NCI-H526 treated with DMSO at 0.1 percent for 48 hours (cell line): ENCODE measurements at regions not wholly inside any gene's neighbourhood (a gene's known extent, or its start where the extent isn't known, plus 50 kb on each side); places are given as distances from the start of the nearest gene placed in this dataset.
"Not testable (repeated sequence)": the region's sequence is repeated elsewhere in the genome, so short reads cannot be mapped to it uniquely, and the experiment has no call there.

Experiments
- DNase-seq: peaks from one replicate; lab custom pipeline; 2025; lab: John Stamatoyannopoulos, UW

DNA sequence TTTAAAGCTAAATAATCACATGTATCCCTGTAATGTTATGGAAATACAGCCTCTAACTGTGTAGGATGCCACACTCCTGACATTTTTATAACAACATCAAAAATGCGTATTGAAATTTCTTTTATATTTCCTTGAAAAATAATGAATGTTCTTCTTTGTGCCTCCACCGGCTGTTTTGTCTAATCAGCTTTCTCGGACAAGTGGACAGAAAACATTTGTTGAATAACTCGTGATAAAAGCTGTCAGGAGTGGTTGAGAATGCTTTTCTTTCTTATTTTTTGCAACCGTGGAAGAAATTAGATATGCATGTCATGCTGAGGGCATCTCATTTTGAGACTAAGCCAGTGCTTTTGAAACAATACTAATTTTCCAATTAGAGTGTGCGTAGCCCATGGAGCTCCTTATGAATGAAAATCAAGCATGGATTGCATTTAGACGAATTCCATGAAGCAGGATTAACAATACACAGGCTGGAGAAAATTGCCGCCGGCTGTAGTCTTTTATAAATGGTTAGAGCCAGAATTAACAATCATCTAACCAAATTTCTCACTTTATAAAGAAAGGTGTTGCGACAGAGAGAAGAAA is 614.5 kb upstream of the LCORL start:
- DNase-seq, result no peak

DNA sequence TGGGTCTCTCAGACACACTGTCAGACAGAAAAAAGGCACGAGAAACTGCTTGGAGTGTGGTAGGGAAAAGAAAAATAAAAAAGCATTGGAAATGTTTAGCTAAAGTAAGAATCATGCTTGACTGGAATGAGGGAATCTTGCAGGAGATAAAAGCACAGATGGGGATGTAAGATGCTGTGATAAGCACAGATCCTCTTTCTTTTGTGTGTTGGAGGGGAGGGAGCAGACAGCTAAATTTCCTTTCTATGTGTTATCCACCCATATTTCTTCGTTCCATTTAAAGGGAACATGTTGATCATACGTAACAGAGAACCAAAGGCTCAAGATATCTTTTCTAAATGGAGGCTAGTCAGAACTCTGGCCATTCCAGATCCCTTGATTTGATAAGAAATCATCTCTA is 614.0 kb upstream of the LCORL start:
- DNase-seq, result no peak

GRCh38 chr4:18631586-18631985 is 610.0 kb upstream of the LCORL start:
- DNase-seq, result no peak

DNA sequence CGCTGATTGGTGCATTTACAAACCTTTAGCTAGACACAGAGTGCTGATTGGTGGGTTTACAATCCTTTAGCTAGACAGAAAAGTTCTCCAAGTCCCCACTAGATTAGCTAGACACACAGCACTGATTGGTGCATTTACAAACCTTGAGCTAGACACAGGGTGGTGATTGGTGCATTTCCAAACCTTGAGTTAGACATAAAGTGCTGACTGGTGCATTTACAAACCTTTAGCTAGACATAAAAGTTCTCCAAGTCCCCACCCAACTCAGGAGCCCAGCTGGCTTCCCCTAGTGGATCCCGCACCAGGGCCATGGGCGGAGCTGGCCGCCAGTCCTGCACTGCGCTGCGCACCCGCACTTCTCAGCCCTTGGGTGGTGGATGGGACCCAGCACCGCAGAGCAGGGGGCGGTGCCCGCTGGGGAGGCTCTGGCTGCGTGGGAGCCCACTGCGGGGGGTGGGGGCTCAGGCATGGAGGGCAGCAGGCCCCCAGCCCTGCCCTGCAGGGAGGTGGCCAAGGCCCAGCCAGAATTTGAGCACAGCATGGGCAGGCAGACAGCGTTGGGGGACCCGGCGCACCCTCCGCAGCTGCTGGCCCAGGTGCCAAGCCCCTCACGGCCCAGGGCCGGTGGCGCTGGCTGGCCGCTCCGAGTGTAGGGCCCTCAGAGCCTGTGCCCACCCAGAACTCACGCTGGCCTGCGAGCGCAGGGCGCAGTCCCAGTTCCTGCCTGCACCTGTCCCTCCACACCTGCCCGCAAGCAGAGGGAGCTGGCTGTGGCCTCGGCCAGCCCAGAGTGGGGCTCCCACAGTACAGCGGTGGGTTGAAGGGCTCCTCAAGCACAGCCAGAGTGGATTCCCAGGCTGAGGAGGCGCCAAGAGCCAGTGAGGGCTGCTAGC is 608.9 kb upstream of the LCORL start:
- DNase-seq, result no peak

DNA sequence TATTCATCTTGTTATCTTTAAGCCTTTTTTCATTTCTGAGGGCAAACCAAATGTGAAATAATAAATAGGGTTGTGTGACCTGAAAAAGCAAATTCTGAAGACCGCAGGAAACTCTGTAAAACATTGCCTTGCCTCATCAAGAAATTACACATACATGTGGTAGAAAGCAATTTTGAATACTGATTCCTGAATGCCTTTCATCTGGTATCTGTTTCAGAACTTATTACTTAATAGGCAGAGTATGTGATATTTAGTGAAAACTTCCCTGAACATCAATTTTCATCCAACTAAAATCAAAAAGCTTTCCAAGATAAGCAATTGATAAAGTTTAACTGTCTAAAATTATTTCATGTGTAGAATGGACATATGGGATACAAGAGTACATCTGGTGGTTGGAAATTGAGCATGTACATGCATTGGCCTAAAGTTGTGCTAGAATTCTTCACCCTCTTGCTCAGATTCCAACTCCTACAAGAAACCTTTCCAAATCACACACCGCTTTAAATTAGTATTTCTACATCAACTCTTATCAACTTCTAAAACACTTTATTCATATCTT is 606.0 kb upstream of the LCORL start:
- no peak for DNase-seq

GRCh38 chr4:18626996-18627395 is 605.4 kb upstream of the LCORL start:
- DNase-seq, result no peak

DNA sequence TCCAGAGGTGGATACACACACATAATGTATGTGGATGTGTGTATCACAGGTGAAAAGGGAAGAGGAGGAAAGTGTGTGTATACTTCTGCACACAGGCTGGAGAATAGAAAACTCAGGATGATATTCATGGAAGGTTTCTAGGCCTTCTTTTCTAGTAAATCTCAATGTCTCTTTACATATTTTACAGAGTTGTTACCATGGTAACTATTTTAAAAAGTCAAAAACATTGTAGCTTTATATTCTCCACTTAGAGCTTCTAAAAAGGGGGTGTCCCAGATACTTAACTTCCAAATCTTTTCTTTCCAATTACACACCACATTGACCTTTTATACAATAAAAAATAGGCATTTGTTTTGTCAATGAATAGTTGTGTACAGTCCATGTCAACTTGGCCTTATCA is 604.8 kb upstream of the LCORL start:
- no peak for DNase-seq

GRCh38 chr4:18621186-18621585 is 599.6 kb upstream of the LCORL start:
- DNase-seq, result no peak

- DNase-seq, result no peak
Observed at GRCh38 chr4:18616720-18617119, 595.2 kb upstream of the LCORL start.

DNA sequence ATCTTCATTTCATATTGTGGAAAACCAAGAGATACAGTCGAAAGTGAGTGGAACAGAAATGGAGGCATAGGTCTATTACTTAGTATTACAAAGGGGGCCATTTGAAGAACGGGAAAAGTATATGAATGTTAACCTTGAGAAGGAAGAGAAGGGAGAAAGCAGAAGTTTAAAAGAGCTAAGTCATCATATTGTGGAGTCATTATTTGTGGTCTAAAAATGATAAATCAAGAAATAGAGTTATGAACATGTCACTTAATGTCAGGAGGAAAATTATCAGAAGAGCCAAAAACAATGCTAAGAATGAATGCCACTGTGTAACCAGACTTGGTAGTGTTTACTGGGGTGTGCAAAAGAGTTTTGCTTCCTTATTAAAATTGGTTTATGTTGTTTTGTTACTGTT is 589.5 kb upstream of the LCORL start:
- no peak for DNase-seq

DNA sequence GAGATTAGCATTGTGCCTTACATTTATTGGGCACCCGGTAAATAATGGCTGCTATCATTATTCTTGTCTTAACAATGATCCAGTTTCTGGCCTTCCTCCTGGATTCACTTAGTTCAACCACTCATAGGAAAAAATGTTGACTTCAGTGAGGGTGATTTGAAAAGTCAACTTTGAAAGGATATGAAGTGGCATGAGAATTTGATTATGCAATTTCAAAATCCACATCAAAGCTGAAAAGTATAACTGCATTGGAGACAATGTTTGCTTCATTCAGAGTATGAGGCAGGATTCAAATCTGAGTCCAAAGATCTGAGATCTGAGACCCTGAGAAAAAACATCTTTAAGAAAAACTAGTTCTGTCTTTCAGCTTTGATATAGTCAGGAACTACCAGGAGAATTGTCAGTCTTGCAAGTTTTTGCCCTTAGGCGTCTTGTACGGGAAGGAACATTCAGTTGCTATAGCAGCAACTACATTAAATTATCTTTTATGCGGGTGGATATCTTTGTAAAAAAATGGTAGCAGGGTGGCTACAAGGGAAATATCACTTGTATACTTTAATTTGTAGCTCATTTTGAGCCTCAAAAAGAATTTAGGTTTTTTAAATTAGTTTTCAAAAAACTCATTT is 587.5 kb upstream of the LCORL start:
- DNase-seq, result no peak

GRCh38 chr4:18602610-18603009 is 581.1 kb upstream of the LCORL start:
- not testable (repeated sequence) for DNase-seq

- DNase-seq, result peak; percentile 58
Observed at GRCh38 chr4:18593297-18594002, 571.9 kb upstream of the LCORL start.

DNA sequence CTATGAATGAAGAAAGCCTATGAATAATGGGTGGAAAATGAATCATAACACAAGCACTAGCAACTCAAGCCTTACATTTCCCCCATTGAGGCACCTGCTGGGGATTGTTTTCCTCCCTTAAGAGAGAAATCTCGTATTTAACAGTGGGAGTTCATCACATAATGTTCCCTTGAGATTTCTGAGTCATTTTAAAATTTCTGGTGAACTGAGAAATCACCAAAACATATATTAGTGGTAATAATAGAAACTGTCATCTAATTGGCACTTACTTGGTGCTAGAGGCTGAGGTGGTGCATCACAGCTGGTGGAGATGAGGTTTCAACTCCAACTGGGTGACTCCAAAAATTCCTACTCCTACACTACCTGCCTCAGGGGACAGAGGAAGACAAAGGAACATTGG is 561.3 kb upstream of the LCORL start:
- no peak for DNase-seq

GRCh38 chr4:18578307-18578706 is 556.8 kb upstream of the LCORL start:
- DNase-seq, result no peak

DNA sequence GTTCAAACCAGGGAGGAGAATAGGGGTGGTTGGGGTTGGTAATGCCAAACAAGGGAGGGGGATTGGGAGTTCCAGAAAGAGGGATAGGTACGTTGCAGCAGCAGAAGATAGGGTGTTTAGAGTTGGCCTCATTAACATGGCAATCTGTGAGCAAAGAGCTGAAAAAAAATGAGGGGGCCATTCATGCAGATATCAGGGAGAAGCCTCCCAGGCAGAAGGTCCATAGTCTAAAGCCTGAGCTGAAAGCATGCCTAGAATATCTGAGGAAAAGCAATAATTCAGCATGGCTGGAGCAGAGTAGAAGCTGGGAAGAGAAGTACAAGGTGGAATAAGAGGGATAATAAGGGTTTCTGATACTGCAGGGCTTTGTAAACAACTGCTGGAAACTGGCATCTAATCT is 550.9 kb upstream of the LCORL start:
- no peak for DNase-seq

DNA sequence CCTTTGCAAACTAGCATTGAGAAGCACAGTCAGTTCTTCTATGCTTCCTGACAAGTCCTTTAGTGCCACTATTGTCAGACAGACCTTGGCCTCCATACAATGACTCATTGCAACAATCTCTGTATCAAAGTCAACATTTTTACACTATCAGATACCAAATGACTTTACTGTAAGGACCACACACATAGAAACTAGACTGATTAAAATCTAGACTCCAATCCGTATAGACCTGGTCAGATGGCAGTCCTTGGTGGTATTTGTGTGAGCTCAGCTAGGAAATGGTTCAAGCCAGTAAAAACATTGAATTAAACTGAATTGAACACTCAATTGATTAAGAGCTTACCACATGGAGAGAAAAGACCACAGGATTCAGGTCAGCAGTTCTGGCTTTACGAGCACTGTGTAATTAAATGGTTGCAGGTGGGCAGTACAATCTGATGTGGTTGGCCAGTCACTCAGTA is 549.8 kb upstream of the LCORL start:
- DNase-seq, result no peak

- no peak for DNase-seq
Observed at GRCh38 chr4:18570370-18570769, 548.8 kb upstream of the LCORL start.

- DNase-seq, result no peak
Observed at GRCh38 chr4:18568600-18568999, 547.0 kb upstream of the LCORL start.

DNA sequence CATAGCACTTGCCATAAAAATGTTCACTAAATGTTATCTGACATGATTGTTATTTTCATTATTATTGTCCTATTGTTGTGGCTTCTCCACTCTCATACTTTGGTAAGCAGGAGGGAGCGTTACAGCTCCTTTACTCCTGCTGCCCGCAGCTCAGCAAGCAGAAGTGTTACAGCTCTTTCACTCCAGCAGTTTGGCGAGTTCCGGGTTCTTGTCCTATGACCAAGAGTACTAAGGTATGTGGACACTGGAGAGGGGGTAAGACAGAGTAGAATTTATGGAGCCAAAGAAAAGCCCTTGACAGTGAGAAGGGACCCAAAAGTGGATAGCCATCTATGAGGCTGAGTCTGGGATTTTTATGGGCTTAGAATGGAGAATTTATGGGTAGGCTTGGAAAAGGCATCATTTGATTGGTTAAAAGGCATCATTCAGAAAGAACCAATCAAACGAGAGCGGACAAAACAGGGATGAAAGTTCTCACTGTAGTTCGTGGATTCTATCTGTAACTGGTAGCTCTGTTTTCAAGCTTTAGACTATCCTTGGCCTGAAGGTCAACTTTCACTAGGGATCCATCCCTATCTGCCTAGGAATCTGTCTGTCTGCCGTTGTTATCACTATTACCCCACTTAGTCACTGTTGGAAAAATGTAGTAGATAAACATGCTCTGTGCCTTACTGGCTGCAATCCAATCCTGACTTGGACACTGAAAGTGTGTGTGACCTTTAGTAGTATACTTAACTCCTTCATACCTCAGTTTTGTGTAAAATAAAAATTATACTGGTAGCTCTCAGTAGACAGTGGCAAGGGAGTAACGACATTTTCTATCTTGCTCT is 545.6 kb upstream of the LCORL start:
- no peak for DNase-seq

DNA sequence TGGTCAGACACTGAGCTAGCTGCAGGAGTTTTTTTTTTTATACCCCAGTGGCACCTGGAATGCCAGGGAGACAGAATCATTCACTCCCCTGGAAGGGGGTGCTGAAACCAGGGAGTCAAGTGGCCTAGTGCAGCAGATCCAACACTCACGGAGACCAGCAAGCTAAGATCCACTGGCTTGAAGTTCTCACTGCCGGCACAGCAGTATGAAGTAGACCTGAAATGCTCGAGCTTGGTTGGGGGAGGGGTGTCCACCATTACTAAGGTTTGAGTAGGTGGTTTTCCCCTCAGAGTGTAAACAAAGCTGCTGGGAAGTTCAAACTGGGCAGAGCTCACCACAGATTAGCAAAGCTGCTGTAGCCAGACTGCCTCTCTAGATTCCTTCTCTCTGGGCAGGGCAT is 537.9 kb upstream of the LCORL start:
- DNase-seq, result no peak
